ENCODE measurements at regions not wholly inside any gene's neighbourhood (a gene's known extent, or its start where the extent isn't known, plus 50 kb on each side); places are given as distances from the start of the nearest gene placed in this dataset.

DNA sequence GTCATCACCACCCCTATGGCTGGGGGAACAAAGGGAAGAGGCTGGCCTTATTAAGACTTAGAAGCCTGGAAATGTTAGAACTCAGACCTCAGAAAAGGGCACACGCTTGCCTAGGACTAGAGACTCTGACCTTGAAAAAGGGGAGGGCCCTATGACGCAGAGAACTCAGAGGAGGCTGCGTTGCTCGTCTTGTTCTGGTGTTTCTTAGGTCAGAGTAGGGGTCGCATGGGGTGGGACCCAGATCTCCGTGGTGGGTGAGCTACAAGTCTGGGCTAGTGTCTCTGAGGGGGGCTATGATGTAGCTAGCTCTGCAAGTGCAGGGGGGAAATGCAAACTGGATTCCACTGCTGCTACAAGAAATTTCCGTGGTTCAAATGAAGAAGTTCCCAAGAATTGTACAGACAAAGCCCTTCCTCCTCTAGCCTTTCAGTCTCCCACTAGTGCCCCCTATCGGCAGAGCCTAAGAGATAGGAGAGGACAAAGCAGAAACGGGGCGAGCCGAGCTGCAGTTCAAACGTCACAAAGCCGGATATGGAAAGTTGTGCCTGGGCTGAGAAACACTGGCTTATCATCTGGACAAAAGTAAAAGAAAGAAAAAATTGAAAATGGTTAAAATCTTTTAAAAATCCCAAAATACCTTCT, 392.9 kb upstream of the ROBO2 start:
- Histone ChIP-seq H2AFZ (ENCODE audit: low read depth, low read length) (no peak overlapping the region), H3K27me3 (ENCODE audit: low read depth, low read length) (no peaks in the 10 kb centered on the region), H3K9me3 (ENCODE audit: insufficient read depth, low read length) (no peaks in the 10 kb centered on the region), H4K20me1 (ENCODE audit: insufficient read depth, low read length) (no peaks in the 10 kb centered on the region), H3K9ac (ENCODE audit: low read length) (no peak overlapping the region), H3K79me2 (ENCODE audit: low read length) (no peaks in the 10 kb centered on the region), H3K36me3 (replicated peaks; ENCODE audit: low read depth, low read length) (no peaks in the 10 kb centered on the region), H3K4me2 (ENCODE audit: low read length) (no peak overlapping the region), H3K4me3 (ENCODE audit: low read length) (no peak overlapping the region), H3K4me1 (ENCODE audit: low read length) (no peaks in the 10 kb centered on the region), H3K27ac (ENCODE audit: low read length) (no peak overlapping the region)
- peak; percentile 19; the same call in 1 of the 2 replicates for TF ChIP-seq CTCF (IDR thresholded peaks at IDR 0.05; ENCODE audit: low read depth, low read length)
- TF ChIP-seq EZH2phosphoT487 (IDR thresholded peaks at IDR 0.05; ENCODE audit: low read depth), result no peak

DNA sequence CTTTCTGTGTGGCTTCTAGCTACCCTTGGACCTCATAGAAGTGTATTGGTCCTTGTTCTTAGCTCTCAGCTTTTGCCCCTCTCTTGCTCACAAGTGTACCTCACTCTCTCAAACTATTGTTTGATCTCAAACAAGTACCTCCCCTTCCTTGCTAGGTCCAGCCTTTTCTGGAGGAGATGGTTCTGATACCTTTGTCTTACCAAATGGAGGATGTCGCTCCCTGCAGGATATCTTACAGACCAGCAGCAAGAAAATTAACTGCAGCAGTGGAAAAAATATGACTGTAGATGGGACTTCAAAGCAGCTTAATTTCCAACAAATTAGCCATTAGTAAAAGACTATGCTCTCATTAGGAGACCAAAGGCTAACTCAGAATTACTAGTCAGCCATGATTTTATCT, 388.1 kb upstream of the ROBO2 start:
- no peaks in the 10 kb centered on the region for H3K9me3 ChIP-seq (ENCODE audit: insufficient read depth, low read length)
- H2AFZ ChIP-seq (ENCODE audit: low read depth, low read length), result no peak overlapping the region
- TF ChIP-seq EZH2phosphoT487 (IDR thresholded peaks at IDR 0.05; ENCODE audit: low read depth) (no peak), CTCF (IDR thresholded peaks at IDR 0.05; ENCODE audit: low read depth, low read length) (peak; percentile 37)
- H3K36me3 ChIP-seq (replicated peaks; ENCODE audit: low read depth, low read length), result no peaks in the 10 kb centered on the region
- no peak overlapping the region for H3K4me2 ChIP-seq (ENCODE audit: low read length)
- H3K27ac ChIP-seq (ENCODE audit: low read length), result no peak overlapping the region
- H3K9ac ChIP-seq (ENCODE audit: low read length), result no peak overlapping the region
- no peak overlapping the region for H3K4me3 ChIP-seq (ENCODE audit: low read length)
- H4K20me1 ChIP-seq (ENCODE audit: insufficient read depth, low read length), result no peaks in the 10 kb centered on the region
- H3K27me3 ChIP-seq (ENCODE audit: low read depth, low read length), result no peaks in the 10 kb centered on the region
- H3K79me2 ChIP-seq (ENCODE audit: low read length), result no peaks in the 10 kb centered on the region
- no peaks in the 10 kb centered on the region for H3K4me1 ChIP-seq (ENCODE audit: low read length)

- H4K20me1 ChIP-seq (ENCODE audit: insufficient read depth, low read length), result no peaks in the 10 kb centered on the region
- no peak overlapping the region for H2AFZ ChIP-seq (ENCODE audit: low read depth, low read length)
- H3K27ac ChIP-seq (ENCODE audit: low read length), result no peak overlapping the region
- H3K4me1 ChIP-seq (ENCODE audit: low read length), result no peaks in the 10 kb centered on the region
- no peaks in the 10 kb centered on the region for H3K79me2 ChIP-seq (ENCODE audit: low read length)
- H3K36me3 ChIP-seq (replicated peaks; ENCODE audit: low read depth, low read length), result no peaks in the 10 kb centered on the region
- no peak overlapping the region for H3K4me3 ChIP-seq (ENCODE audit: low read length)
- H3K9ac ChIP-seq (ENCODE audit: low read length), result no peak overlapping the region
- no peaks in the 10 kb centered on the region for H3K27me3 ChIP-seq (ENCODE audit: low read depth, low read length)
- H3K9me3 ChIP-seq (ENCODE audit: insufficient read depth, low read length), result no peaks in the 10 kb centered on the region
- no peak overlapping the region for H3K4me2 ChIP-seq (ENCODE audit: low read length)
- TF ChIP-seq CTCF (IDR thresholded peaks at IDR 0.05; ENCODE audit: low read depth, low read length), result no peak
- TF ChIP-seq EZH2phosphoT487 (IDR thresholded peaks at IDR 0.05; ENCODE audit: low read depth), result no peak
Measured at GRCh38 chr3:76652524-76652923, 387.4 kb upstream of the ROBO2 start.

DNA sequence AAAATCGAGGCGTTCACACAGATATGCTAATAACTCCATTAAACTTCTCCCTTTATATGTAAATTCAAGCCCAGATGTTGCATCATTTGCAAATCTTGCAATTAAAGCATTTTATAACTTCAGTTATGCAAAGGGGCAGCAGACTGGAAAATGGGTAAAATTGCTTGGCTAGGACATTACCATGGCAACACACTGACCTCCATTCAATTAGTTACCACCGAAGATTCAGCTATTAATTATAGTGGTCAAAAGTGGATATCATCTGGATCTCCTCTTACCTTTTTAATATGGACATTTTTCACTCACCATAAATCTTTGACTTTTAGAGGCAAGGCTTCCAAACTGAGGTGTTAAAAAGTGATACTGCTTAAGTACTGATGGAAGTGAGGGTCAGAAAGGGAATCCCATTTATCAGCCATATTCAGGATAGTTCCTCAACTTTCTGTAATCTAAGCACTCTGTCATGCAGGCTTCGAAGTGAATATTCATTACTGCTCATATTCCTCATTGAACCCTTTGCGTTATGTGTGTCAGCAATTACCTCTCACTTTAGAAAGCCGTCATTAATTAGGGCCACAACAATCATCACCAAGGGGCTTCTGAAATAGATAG, 386.2 kb upstream of the ROBO2 start:
- TF ChIP-seq CTCF (IDR thresholded peaks at IDR 0.05; ENCODE audit: low read depth, low read length) (no peak), EZH2phosphoT487 (IDR thresholded peaks at IDR 0.05; ENCODE audit: low read depth) (no peak)
- no peak overlapping the region for H3K9ac ChIP-seq (ENCODE audit: low read length)
- no peak overlapping the region for H3K4me3 ChIP-seq (ENCODE audit: low read length)
- H3K4me1 ChIP-seq (ENCODE audit: low read length), result no peaks in the 10 kb centered on the region
- no peaks in the 10 kb centered on the region for H3K27me3 ChIP-seq (ENCODE audit: low read depth, low read length)
- H3K9me3 ChIP-seq (ENCODE audit: insufficient read depth, low read length), result no peaks in the 10 kb centered on the region
- no peaks in the 10 kb centered on the region for H3K36me3 ChIP-seq (replicated peaks; ENCODE audit: low read depth, low read length)
- H3K27ac ChIP-seq (ENCODE audit: low read length), result no peak overlapping the region
- H2AFZ ChIP-seq (ENCODE audit: low read depth, low read length), result no peak overlapping the region
- no peaks in the 10 kb centered on the region for H4K20me1 ChIP-seq (ENCODE audit: insufficient read depth, low read length)
- H3K79me2 ChIP-seq (ENCODE audit: low read length), result no peaks in the 10 kb centered on the region
- no peak overlapping the region for H3K4me2 ChIP-seq (ENCODE audit: low read length)

Measured in OCI-LY3 (cell line).